ENCODE measurements at regions not wholly inside any gene's neighbourhood (a gene's known extent, or its start where the extent isn't known, plus 50 kb on each side); places are given as distances from the start of the nearest gene placed in this dataset.

DNA sequence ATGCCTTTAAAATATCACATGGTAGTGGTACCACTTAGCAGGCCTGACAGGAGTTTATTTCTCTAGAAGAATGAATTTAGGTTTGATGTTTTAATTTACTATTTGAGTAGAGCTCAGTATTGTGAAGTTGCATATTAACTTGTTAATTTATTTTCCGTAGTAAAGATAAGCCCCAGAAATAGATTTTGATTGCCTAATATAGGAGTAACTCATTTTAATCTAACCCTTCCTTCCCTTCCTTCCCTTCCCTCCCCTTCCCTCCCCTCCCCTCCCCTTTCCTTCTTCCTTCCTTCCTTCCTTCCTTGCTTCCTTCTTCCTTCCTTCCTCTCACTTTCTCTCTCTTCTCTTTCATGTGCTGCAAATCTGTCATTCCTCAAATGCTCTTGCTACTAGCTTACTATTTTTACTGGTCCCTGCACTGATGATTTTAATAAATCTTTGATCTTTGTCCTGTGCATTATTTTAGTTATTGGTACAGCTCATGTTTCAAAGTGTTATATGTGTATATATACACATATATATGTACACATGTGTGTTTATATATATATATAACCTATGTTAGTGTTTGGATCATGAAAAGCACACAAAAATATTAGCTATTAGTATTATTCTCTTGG, 862.6 kb upstream of the CNTNAP5 start:
- H3K4me1 ChIP-seq (ENCODE audit: control insufficient read depth, insufficient read depth, low read length): peaks cover 3% of the 10 kb centered on the region
- no peak overlapping the region for H3K4me3 ChIP-seq (ENCODE audit: low read depth, low read length)
- H3K36me3 ChIP-seq (ENCODE audit: control insufficient read depth, insufficient read depth, low read length): no peaks in the 10 kb centered on the region
- H3K27me3 ChIP-seq (ENCODE audit: control insufficient read depth, insufficient read depth, low read length): no peaks in the 10 kb centered on the region
- no peak overlapping the region for H3K9ac ChIP-seq (ENCODE audit: low read depth, low read length)
- H3K9me3 ChIP-seq (ENCODE audit: control insufficient read depth, insufficient read depth, low read length): no peaks in the 10 kb centered on the region

DNA sequence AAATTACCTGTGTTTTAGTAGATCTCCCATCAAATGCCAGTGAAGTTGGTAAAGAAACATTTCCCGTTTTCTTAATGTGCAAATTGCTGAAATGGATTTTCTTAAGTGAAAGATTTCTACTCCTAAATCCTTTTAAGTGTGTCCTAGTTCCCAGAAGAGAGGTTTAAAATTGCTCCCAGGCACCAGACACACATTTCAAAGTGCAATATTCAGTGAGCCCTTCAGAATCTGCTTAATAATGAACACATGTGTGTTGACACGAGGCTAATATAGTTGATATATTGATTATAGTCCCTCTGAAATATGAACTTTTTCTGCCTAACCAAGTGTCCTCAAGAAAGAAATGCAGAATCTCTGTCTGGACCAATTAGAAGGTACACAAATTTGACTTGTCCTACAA, 861.7 kb upstream of the CNTNAP5 start:
- no peaks in the 10 kb centered on the region for H3K9me3 ChIP-seq (ENCODE audit: control insufficient read depth, insufficient read depth, low read length)
- H3K4me3 ChIP-seq (ENCODE audit: low read depth, low read length): no peak overlapping the region
- peaks cover 3% of the 10 kb centered on the region for H3K4me1 ChIP-seq (ENCODE audit: control insufficient read depth, insufficient read depth, low read length)
- H3K9ac ChIP-seq (ENCODE audit: low read depth, low read length): no peak overlapping the region
- no peaks in the 10 kb centered on the region for H3K27me3 ChIP-seq (ENCODE audit: control insufficient read depth, insufficient read depth, low read length)
- no peaks in the 10 kb centered on the region for H3K36me3 ChIP-seq (ENCODE audit: control insufficient read depth, insufficient read depth, low read length)

- Histone ChIP-seq H3K4me1 (ENCODE audit: control insufficient read depth, insufficient read depth, low read length) (peaks cover 3% of the 10 kb centered on the region), H3K9ac (ENCODE audit: low read depth, low read length) (no peak overlapping the region), H3K27me3 (ENCODE audit: control insufficient read depth, insufficient read depth, low read length) (no peaks in the 10 kb centered on the region), H3K9me3 (ENCODE audit: control insufficient read depth, insufficient read depth, low read length) (no peaks in the 10 kb centered on the region), H3K36me3 (ENCODE audit: control insufficient read depth, insufficient read depth, low read length) (no peaks in the 10 kb centered on the region), H3K4me3 (ENCODE audit: low read depth, low read length) (no peak overlapping the region)
Measured at GRCh38 chr2:123164216-123164615, 860.9 kb upstream of the CNTNAP5 start.

GRCh38 chr2:123165616-123166015, 859.5 kb upstream of the CNTNAP5 start:
- Histone ChIP-seq H3K9ac (ENCODE audit: low read depth, low read length) (no peak overlapping the region), H3K36me3 (ENCODE audit: control insufficient read depth, insufficient read depth, low read length) (no peaks in the 10 kb centered on the region), H3K27me3 (ENCODE audit: control insufficient read depth, insufficient read depth, low read length) (no peaks in the 10 kb centered on the region), H3K4me1 (ENCODE audit: control insufficient read depth, insufficient read depth, low read length) (peaks cover 3% of the 10 kb centered on the region), H3K9me3 (ENCODE audit: control insufficient read depth, insufficient read depth, low read length) (no peaks in the 10 kb centered on the region), H3K4me3 (ENCODE audit: low read depth, low read length) (no peak overlapping the region)

DNA sequence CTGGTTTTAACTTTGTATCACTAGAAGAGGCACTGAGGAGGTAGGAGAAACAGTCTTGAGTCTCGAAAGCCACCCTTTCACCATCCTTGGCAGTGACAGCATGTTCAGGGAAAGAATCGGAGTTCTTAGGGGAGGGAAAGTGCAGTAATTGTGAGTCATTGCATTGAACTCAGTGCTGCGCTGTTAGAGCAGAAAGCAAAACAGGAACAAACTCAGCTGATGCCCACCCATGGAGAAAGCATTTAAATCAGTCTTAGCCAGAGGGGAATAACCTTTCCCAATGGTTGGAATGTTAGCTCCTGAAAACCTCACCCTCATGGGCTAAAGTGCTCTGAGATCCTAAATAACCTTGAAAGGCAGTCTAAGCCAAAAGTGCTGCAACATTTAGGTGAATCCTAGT, 845.6 kb upstream of the CNTNAP5 start:
- no peaks in the 10 kb centered on the region for H3K9me3 ChIP-seq (ENCODE audit: control insufficient read depth, insufficient read depth, low read length)
- no peaks in the 10 kb centered on the region for H3K27me3 ChIP-seq (ENCODE audit: control insufficient read depth, insufficient read depth, low read length)
- H3K9ac ChIP-seq (ENCODE audit: low read depth, low read length): no peak overlapping the region
- H3K4me3 ChIP-seq (ENCODE audit: low read depth, low read length): no peak overlapping the region
- no peaks in the 10 kb centered on the region for H3K36me3 ChIP-seq (ENCODE audit: control insufficient read depth, insufficient read depth, low read length)
- peaks cover 2% of the 10 kb centered on the region for H3K4me1 ChIP-seq (ENCODE audit: control insufficient read depth, insufficient read depth, low read length)

GRCh38 chr2:123195957-123196356, 829.1 kb upstream of the CNTNAP5 start:
- no peaks in the 10 kb centered on the region for H3K27me3 ChIP-seq (ENCODE audit: control insufficient read depth, insufficient read depth, low read length)

DNA sequence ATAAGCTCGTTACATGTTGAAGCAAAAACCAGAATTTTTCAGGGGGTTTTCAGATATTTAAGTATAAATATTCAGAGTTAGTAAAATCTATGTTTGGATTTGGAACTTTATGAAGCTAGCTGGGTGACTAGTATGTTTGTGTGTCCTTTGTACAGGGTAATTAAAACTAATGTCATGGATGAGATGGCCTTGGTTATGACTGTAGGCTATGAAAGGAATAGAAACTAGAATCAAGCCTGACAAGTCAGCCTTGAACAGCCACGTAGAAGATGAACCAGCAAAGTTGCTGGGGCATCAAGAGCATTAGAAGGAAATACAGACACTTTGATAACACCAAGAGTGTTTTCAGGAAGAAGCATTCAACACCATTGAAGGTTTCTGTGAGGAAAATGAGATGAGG, 825.1 kb upstream of the CNTNAP5 start:
- H3K36me3 ChIP-seq (ENCODE audit: control insufficient read depth, insufficient read depth, low read length): no peaks in the 10 kb centered on the region
- H3K4me1 ChIP-seq (ENCODE audit: control insufficient read depth, insufficient read depth, low read length): no peaks in the 10 kb centered on the region
- no peak overlapping the region for H3K4me3 ChIP-seq (ENCODE audit: low read depth, low read length)
- H3K27me3 ChIP-seq (ENCODE audit: control insufficient read depth, insufficient read depth, low read length): no peaks in the 10 kb centered on the region
- no peak overlapping the region for H3K9ac ChIP-seq (ENCODE audit: low read depth, low read length)
- H3K9me3 ChIP-seq (ENCODE audit: control insufficient read depth, insufficient read depth, low read length): no peaks in the 10 kb centered on the region

More at GRCh38 chr2:123195957-123196356, 829.1 kb upstream of the CNTNAP5 start:
- no peak overlapping the region for H3K4me3 ChIP-seq (ENCODE audit: low read depth, low read length)
- no peaks in the 10 kb centered on the region for H3K36me3 ChIP-seq (ENCODE audit: control insufficient read depth, insufficient read depth, low read length)
- no peak overlapping the region for H3K9ac ChIP-seq (ENCODE audit: low read depth, low read length)
- H3K9me3 ChIP-seq (ENCODE audit: control insufficient read depth, insufficient read depth, low read length): no peaks in the 10 kb centered on the region
- H3K4me1 ChIP-seq (ENCODE audit: control insufficient read depth, insufficient read depth, low read length): no peaks in the 10 kb centered on the region

- Histone ChIP-seq H3K27me3 (ENCODE audit: control insufficient read depth, insufficient read depth, low read length) (no peaks in the 10 kb centered on the region), H3K9ac (ENCODE audit: low read depth, low read length) (no peak overlapping the region), H3K4me1 (ENCODE audit: control insufficient read depth, insufficient read depth, low read length) (no peaks in the 10 kb centered on the region), H3K36me3 (ENCODE audit: control insufficient read depth, insufficient read depth, low read length) (no peaks in the 10 kb centered on the region), H3K4me3 (ENCODE audit: low read depth, low read length) (no peak overlapping the region), H3K9me3 (ENCODE audit: control insufficient read depth, insufficient read depth, low read length) (no peaks in the 10 kb centered on the region)
Measured at GRCh38 chr2:123207245-123207644, 817.8 kb upstream of the CNTNAP5 start.

DNA sequence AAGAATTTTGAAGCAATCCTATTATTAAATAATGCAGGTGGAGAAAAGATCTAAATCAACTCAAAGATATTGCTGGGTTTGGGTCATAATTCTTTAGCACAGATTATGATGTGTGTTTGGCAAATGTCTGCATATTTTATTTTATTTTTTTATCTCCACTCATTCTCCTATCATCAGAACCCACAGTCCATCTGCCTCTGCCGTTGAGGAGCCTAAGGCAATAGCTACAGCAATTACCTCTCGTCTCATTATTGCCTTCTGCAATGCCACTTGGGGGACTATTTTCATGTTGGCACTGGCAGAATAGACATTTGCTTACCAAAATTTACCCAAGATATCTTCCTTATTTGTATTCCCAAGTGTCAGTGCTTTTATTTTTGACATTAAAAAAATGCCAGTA, 815.9 kb upstream of the CNTNAP5 start:
- Histone ChIP-seq H3K27me3 (ENCODE audit: control insufficient read depth, insufficient read depth, low read length) (no peaks in the 10 kb centered on the region), H3K9me3 (ENCODE audit: control insufficient read depth, insufficient read depth, low read length) (no peaks in the 10 kb centered on the region)

DNA sequence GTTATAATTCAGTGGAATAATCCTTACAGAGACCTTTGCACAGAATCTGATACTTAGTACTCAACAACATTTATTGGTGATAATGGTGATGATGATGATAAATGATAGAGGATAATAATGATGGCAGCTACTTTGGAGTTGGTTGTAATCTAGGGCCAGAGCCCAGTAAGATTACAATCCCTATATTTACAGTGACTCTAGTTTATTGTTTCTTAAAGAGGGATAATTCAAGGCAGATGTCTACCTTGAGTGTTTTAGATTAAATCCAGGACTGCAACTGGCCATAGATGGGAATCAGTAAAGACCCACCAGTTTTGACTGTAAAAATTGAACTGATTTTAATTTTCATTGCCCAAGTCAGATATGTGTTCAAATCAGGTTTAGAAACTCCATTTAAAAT, 813.9 kb upstream of the CNTNAP5 start:
- no peaks in the 10 kb centered on the region for H3K36me3 ChIP-seq (ENCODE audit: control insufficient read depth, insufficient read depth, low read length)
- no peak overlapping the region for H3K4me3 ChIP-seq (ENCODE audit: low read depth, low read length)
- H3K27me3 ChIP-seq (ENCODE audit: control insufficient read depth, insufficient read depth, low read length): no peaks in the 10 kb centered on the region
- H3K4me1 ChIP-seq (ENCODE audit: control insufficient read depth, insufficient read depth, low read length): no peaks in the 10 kb centered on the region
- no peaks in the 10 kb centered on the region for H3K9me3 ChIP-seq (ENCODE audit: control insufficient read depth, insufficient read depth, low read length)
- H3K9ac ChIP-seq (ENCODE audit: low read depth, low read length): no peak overlapping the region

More for the DNA sequence above, 815.9 kb upstream of the CNTNAP5 start:
- H3K36me3 ChIP-seq (ENCODE audit: control insufficient read depth, insufficient read depth, low read length): no peaks in the 10 kb centered on the region
- H3K4me1 ChIP-seq (ENCODE audit: control insufficient read depth, insufficient read depth, low read length): no peaks in the 10 kb centered on the region
- H3K4me3 ChIP-seq (ENCODE audit: low read depth, low read length): no peak overlapping the region
- H3K9ac ChIP-seq (ENCODE audit: low read depth, low read length): no peak overlapping the region

DNA sequence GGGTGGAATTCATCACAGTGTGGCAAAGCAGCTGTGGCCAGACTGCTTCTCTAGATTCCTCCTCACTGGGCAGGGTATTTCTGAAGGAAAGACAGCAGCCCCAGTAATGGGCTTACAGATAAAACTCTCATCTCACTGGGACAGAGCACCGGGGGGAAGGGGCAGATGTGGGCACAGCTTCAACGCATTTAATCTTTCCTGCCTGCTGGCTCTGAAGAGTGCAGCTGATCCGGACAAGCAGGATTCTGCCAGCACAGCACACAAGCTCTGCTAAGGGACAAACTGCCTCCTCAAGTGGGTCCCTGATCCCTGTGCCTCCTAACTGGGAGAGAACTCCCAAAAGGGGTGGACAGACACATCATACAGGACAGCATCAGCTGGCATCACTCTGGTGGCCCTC, 779.9 kb upstream of the CNTNAP5 start:
- no peak overlapping the region for H3K9ac ChIP-seq (ENCODE audit: low read depth, low read length)
- H3K9me3 ChIP-seq (ENCODE audit: control insufficient read depth, insufficient read depth, low read length): no peaks in the 10 kb centered on the region
- no peaks in the 10 kb centered on the region for H3K4me1 ChIP-seq (ENCODE audit: control insufficient read depth, insufficient read depth, low read length)
- H3K27me3 ChIP-seq (ENCODE audit: control insufficient read depth, insufficient read depth, low read length): no peaks in the 10 kb centered on the region
- no peaks in the 10 kb centered on the region for H3K36me3 ChIP-seq (ENCODE audit: control insufficient read depth, insufficient read depth, low read length)
- no peak overlapping the region for H3K4me3 ChIP-seq (ENCODE audit: low read depth, low read length)

DNA sequence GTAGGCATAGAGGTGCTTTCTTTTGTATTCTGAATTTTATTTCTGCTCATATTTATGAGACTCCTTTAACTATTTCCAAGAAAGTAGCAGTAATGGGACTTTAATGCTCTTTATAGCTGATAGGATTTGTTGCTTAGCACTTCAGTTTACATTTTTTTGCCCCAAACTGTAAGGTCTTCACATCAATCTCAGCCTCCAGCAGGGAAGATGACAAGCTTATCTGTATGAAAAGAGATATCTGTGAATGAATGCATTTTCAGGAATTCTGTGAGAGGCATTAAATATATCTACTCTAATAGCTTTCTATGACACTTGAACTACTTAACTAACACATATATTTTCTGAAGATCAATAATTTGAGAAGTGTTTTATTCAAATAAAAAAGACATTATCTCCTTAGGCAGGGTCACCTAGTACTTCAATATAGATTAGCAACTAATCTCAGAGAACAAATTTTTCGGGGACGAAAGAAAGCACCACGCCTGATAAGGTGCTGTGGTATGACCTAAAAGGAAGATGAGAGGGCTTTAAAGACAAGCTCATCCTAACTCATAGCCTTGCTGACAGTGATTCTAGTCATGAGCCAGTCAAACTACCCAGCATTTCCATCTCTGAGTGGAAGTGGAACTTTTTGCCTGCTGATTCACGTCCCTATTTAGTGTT, 766.1 kb upstream of the CNTNAP5 start:
- Histone ChIP-seq H3K4me3 (ENCODE audit: low read depth, low read length) (no peak overlapping the region), H3K36me3 (ENCODE audit: control insufficient read depth, insufficient read depth, low read length) (no peaks in the 10 kb centered on the region), H3K27me3 (ENCODE audit: control insufficient read depth, insufficient read depth, low read length) (no peaks in the 10 kb centered on the region), H3K4me1 (ENCODE audit: control insufficient read depth, insufficient read depth, low read length) (no peaks in the 10 kb centered on the region), H3K9ac (ENCODE audit: low read depth, low read length) (no peak overlapping the region), H3K9me3 (ENCODE audit: control insufficient read depth, insufficient read depth, low read length) (peaks cover 2% of the 10 kb centered on the region)

Data from iPS-15b (cell line).